H1 (cell line): ENCODE measurements at regions not wholly inside any gene's neighbourhood (a gene's known extent, or its start where the extent isn't known, plus 50 kb on each side); places are given as distances from the start of the nearest gene placed in this dataset.

Experiments used
- CTCF ChIA-PET: fragments of 300-600 bp; sonication (Branson Sonifier 250); formaldehyde crosslinking; loops from one replicate; lab custom pipeline; 2021; ENCODE audit not compliant: partially characterized antibody; lab: Charles Lee
- POLR2A ChIA-PET: fragments of 300-600 bp; sonication (Branson Sonifier 250); formaldehyde crosslinking; loops from one replicate; lab custom pipeline; 2021; ENCODE audit warnings: inconsistent platforms; ENCODE audit not compliant: partially characterized antibody; lab: Charles Lee
- DNase-seq, 2 experiments: peaks; one replicate each; pipeline versions ENCODE4 v3.0.0 to v3.0.0-alpha.2; 2010 to 2022; ENCODE audit warnings: low spot score in 2 of 2, low read depth in 1 of 2, mixed read lengths in 1 of 2
- FAIRE-seq: peaks from 2 replicates; lab custom pipeline; 2011; peaks lifted over from hg19 to GRCh38; lab: Jason Lieb, UNC
- H2AFZ ChIP-seq: 2 replicates; pipeline ENCODE4 v1.8.1; 2012; ENCODE audit warnings: low read length, inconsistent platforms
- H2AK5ac ChIP-seq: 2 replicates; pipeline ENCODE4 v1.6.1; 2013; ENCODE audit warnings: low read depth, low read length
- H2BK120ac ChIP-seq: replicated peaks from 2 replicates; pipeline ENCODE3; 2013; ENCODE audit warnings: low read depth, low read length, inconsistent platforms
- H2BK12ac ChIP-seq: 2 replicates; pipeline ENCODE4 v1.6.1; 2013; ENCODE audit warnings: low read depth, low read length
- H2BK15ac ChIP-seq: 2 replicates; pipeline ENCODE4 v1.6.1; 2013; ENCODE audit warnings: low read length
- H2BK20ac ChIP-seq: 2 replicates; pipeline ENCODE4 v1.6.1; 2013; ENCODE audit warnings: low read length
- H2BK5ac ChIP-seq: 2 replicates; pipeline ENCODE4 v1.6.1; 2013; ENCODE audit warnings: low read depth, low read length
- H3K14ac ChIP-seq: 2 replicates; pipeline ENCODE4 v1.6.1; 2013; ENCODE audit warnings: inconsistent platforms; ENCODE audit not compliant: insufficient read length
- H3K18ac ChIP-seq: 2 replicates; pipeline ENCODE4 v1.6.1; 2013; ENCODE audit warnings: low read length; ENCODE audit errors: extremely low read depth
- H3K23ac ChIP-seq: 2 replicates; pipeline ENCODE4 v1.6.1; 2013; ENCODE audit warnings: inconsistent platforms; ENCODE audit not compliant: insufficient read length
- H3K23me2 ChIP-seq: 2 replicates; pipeline ENCODE4 v1.6.1; 2013; ENCODE audit warnings: low read depth, low read length
- H3K27ac ChIP-seq: 2 replicates; pipeline ENCODE4 v1.6.1; 2011; ENCODE audit warnings: low read depth, low read length, inconsistent platforms
- H3K27me3 ChIP-seq, 4 experiments: replicated peaks in 1 of 4; 1 replicate in 1 of 4; 2 replicates in 3 of 4; pipeline versions ENCODE4 v1.6.1 to v1.8.1; 2011 to 2013; ENCODE audit warnings: low read length in 3 of 4, mild to moderate bottlenecking in 3 of 4, inconsistent platforms in 2 of 4, mixed read lengths in 2 of 4, moderate library complexity in 1 of 4; ENCODE audit not compliant: control insufficient read depth in 3 of 4, insufficient read depth in 3 of 4; ENCODE audit errors: extremely low read depth in 1 of 4
- H3K36me3 ChIP-seq, 4 experiments: 2 replicates each; pipeline versions ENCODE4 v1.6.1 to v1.8.1; 2011 to 2013; ENCODE audit warnings: mild to moderate bottlenecking in 4 of 4, low read length in 3 of 4, moderate library complexity in 2 of 4, control low read depth in 1 of 4, inconsistent platforms in 1 of 4; ENCODE audit not compliant: insufficient read depth in 4 of 4, control insufficient read depth in 2 of 4
- H3K4ac ChIP-seq: replicated peaks from 2 replicates; pipeline ENCODE3; 2013; ENCODE audit warnings: low read length, low read depth, mixed read lengths, inconsistent platforms; ENCODE audit not compliant: insufficient read length
- H3K4me1 ChIP-seq, 4 experiments: replicated peaks in 1 of 4; 1 replicate in 1 of 4; 2 replicates in 3 of 4; pipeline versions ENCODE4 v1.6.1 to v1.8.1; 2011 to 2013; ENCODE audit warnings: low read length in 3 of 4, inconsistent platforms in 2 of 4, mixed read lengths in 1 of 4; ENCODE audit not compliant: insufficient read depth in 4 of 4, control insufficient read depth in 3 of 4
- H3K4me2 ChIP-seq, 2 experiments: 2 replicates each; pipeline versions ENCODE4 v1.6.1 to v1.8.1; 2011 to 2013; ENCODE audit warnings: low read depth in 2 of 2, low read length in 2 of 2, control low read depth in 1 of 2, inconsistent platforms in 1 of 2, mild to moderate bottlenecking in 1 of 2; ENCODE audit not compliant: insufficient read depth in 1 of 2
- H3K4me3 ChIP-seq, 4 experiments: fragments of 200-600, 300-600 bp in 1 of 4; sonication (generic), shearing (Covaris generic), sonication (Bioruptor Twin) in 1 of 4; 2 replicates each; pipeline versions ENCODE4 v1.5.1 to v1.8.1; 2011 to 2016; ENCODE audit warnings: low read length in 4 of 4, low read depth in 3 of 4, control low read depth in 2 of 4, inconsistent platforms in 2 of 4, mild to moderate bottlenecking in 2 of 4, mixed read lengths in 1 of 4, moderate library complexity in 1 of 4; ENCODE audit not compliant: insufficient read depth in 2 of 4; ENCODE audit errors: extremely low read depth in 1 of 4
- H3K56ac ChIP-seq: replicated peaks from 2 replicates; pipeline ENCODE3; 2013; ENCODE audit warnings: low read depth, mild to moderate bottlenecking, mixed read lengths, low read length, inconsistent platforms; ENCODE audit not compliant: insufficient read length
- H3K79me1 ChIP-seq: 2 replicates; pipeline ENCODE4 v1.6.1; 2013; ENCODE audit warnings: low read depth, low read length, control low read depth
- H3K79me2 ChIP-seq, 2 experiments: 2 replicates each; pipeline versions ENCODE4 v1.6.1 to v1.8.1; 2012 to 2013; ENCODE audit warnings: low read length in 2 of 2, mild to moderate bottlenecking in 2 of 2, inconsistent platforms in 1 of 2; ENCODE audit not compliant: insufficient read depth in 2 of 2, control insufficient read depth in 1 of 2
- H3K9ac ChIP-seq, 4 experiments: replicated peaks in 1 of 4; 1 replicate in 1 of 4; 2 replicates in 3 of 4; pipeline versions ENCODE4 v1.6.1 to v1.8.1; 2011 to 2013; ENCODE audit warnings: low read depth in 3 of 4, low read length in 3 of 4, control low read depth in 2 of 4, mild to moderate bottlenecking in 2 of 4, moderate library complexity in 2 of 4, inconsistent platforms in 1 of 4; ENCODE audit errors: extremely low read depth in 1 of 4
- H3K9me3 ChIP-seq, 2 experiments: 2 replicates each; pipeline versions ENCODE4 v1.6.1 to v1.8.1; 2012 to 2013; ENCODE audit warnings: mild to moderate bottlenecking in 2 of 2, moderate library complexity in 2 of 2, control low read depth in 1 of 2, inconsistent platforms in 1 of 2, low read depth in 1 of 2, low read length in 1 of 2, mixed read lengths in 1 of 2; ENCODE audit not compliant: insufficient read depth in 2 of 2
- H4K20me1 ChIP-seq, 2 experiments: replicated peaks in 1 of 2; 2 replicates each; pipeline versions ENCODE3 to v1.8.1; 2011 to 2013; ENCODE audit warnings: inconsistent platforms in 2 of 2, low read length in 2 of 2, mild to moderate bottlenecking in 1 of 2; ENCODE audit not compliant: insufficient read depth in 2 of 2, control insufficient read depth in 1 of 2
- H4K5ac ChIP-seq: 2 replicates; pipeline ENCODE4 v1.6.1; 2013; ENCODE audit warnings: low read length, low read depth, mixed read lengths, inconsistent platforms; ENCODE audit not compliant: insufficient read length
- H4K8ac ChIP-seq: 2 replicates; pipeline ENCODE4 v1.8.0; 2013; ENCODE audit warnings: mild to moderate bottlenecking, moderate library complexity, low read length, inconsistent platforms; ENCODE audit not compliant: insufficient read depth; ENCODE audit errors: extremely low read depth
- H4K91ac ChIP-seq: replicated peaks from 2 replicates; pipeline ENCODE3; 2013; ENCODE audit warnings: low read length, mixed read lengths, inconsistent platforms; ENCODE audit not compliant: insufficient read length
- HDAC6 ChIP-seq: IDR thresholded peaks from one replicate; pipeline ENCODE4 v1.7.1; 2012; ENCODE audit warnings: low read depth, mild to moderate bottlenecking, inconsistent platforms, low read length, moderate library complexity
- RBBP5 ChIP-seq: IDR thresholded peaks from 2 replicates; pipeline ENCODE4 v1.7.1; 2012; ENCODE audit warnings: low read depth, mild to moderate bottlenecking, inconsistent platforms, low read length, moderate library complexity, borderline replicate concordance
- RFX5 ChIP-seq: IDR thresholded peaks from 2 replicates; pipeline ENCODE4 v1.6.1; 2011; ENCODE audit warnings: low read depth, low read length, improper control_type of control experiment, borderline replicate concordance
- SIRT6 ChIP-seq: IDR thresholded peaks from one replicate; pipeline ENCODE4 v1.7.1; 2012; ENCODE audit warnings: low read length, inconsistent platforms
- WGBS, 2 experiments: shearing (Covaris generic) in 1 of 2; methylation state at CpG; one replicate each; pipeline versions ENCODE4 v1.1.6 to v1.1.7; 2013 to 2015; ENCODE audit warnings: low lambda C conversion rate in 2 of 2, mixed read lengths in 2 of 2, inconsistent platforms in 1 of 2, low coverage in 1 of 2, missing lambda C conversion rate in 1 of 2; ENCODE audit not compliant: insufficient replicate concordance in 2 of 2, insufficient coverage in 1 of 2, insufficient read length in 1 of 2; ENCODE audit errors: extremely low coverage in 1 of 2, missing lambda C conversion rate in 1 of 2; 5-methylcytosine and 5-hydroxymethylcytosine counted together

DNA sequence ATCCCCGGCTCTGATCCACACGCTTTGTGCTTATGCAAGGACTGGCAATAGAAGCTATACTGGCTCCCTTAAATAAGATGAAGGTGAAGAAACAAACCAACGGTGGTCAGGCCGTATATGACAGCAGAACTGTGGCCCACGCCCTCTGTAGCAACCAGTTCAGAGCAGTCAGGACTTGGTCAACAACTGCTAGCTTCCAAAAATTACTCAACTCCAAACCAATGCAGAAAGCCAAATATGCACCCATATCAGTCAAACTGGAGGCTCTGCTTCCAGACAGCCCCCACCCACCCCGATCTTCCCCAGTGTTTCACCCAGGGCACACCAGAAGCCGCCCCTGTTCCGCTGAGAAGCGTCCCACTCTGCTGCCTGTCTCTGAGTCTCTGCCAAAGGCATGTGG, 222.3 kb upstream of the MGMT start:
- no peak overlapping the region for H2BK15ac ChIP-seq
- H3K4me2 ChIP-seq, result no peak overlapping the region
- no peak overlapping the region for H3K27ac ChIP-seq
- FAIRE-seq, result no peak
- 91% methylated on average over 9 of the region's 9 CpGs; no CpG with 5 or more reads in 1 of the 2 experiments for WGBS, 2 experiments
- no peak overlapping the region for H3K4me3 ChIP-seq
- H2BK12ac ChIP-seq, result no peak overlapping the region
- CTCF ChIA-PET, result interaction anchor here (0.5 to 2.0 kb wide), 2 partner anchors 9 to 651 kb away, joined by 4 to 8 read pairs; no protein-coding TSS in a partner anchor
- H3K4me1 ChIP-seq, result no peaks in the 10 kb centered on the region
- no peaks in the 10 kb centered on the region for H3K9me3 ChIP-seq
- H3K79me2 ChIP-seq, result no peaks in the 10 kb centered on the region
- no peaks in the 10 kb centered on the region; a peak in 1 of 7 replicates for H3K27me3 ChIP-seq
- H4K8ac ChIP-seq, result no peak overlapping the region
- no peak for DNase-seq
- H3K79me1 ChIP-seq, result no peaks in the 10 kb centered on the region
- no peak overlapping the region for H2AK5ac ChIP-seq
- H4K91ac ChIP-seq, result no peak overlapping the region
- H2BK120ac ChIP-seq, result no peak overlapping the region
- no peak overlapping the region for H3K9ac ChIP-seq
- no peak overlapping the region for H3K14ac ChIP-seq
- no peak overlapping the region for H2BK5ac ChIP-seq
- no peak overlapping the region for H3K4ac ChIP-seq
- no peaks in the 10 kb centered on the region for H4K20me1 ChIP-seq
- no peak overlapping the region for H4K5ac ChIP-seq
- POLR2A ChIA-PET, result no interaction called here
- no peak overlapping the region for H3K23ac ChIP-seq
- H3K18ac ChIP-seq, result no peak overlapping the region
- no peak overlapping the region for H3K56ac ChIP-seq
- no peak overlapping the region for H2AFZ ChIP-seq
- peaks cover 5% of the 10 kb centered on the region; the same call in 1 of the 2 replicates for H3K23me2 ChIP-seq
- H3K36me3 ChIP-seq, result no peaks in the 10 kb centered on the region
- no peak overlapping the region for H2BK20ac ChIP-seq
- TF ChIP-seq SIRT6, result no peak
- no peak for TF ChIP-seq HDAC6
- no peak for TF ChIP-seq RFX5
- TF ChIP-seq RBBP5, result no peak
